ENCODE measurements at regions not wholly inside any gene's neighbourhood (a gene's known extent, or its start where the extent isn't known, plus 50 kb on each side); places are given as distances from the start of the nearest gene placed in this dataset.
A peak's percentile ranks its signal among the peaks of the same experiment; 100 is the strongest.

GRCh38 chr13:33426131-33426530, 140.6 kb upstream of the STARD13 start:
- DNase-seq (ENCODE audit: low read depth, low spot score) = no peak
- no peaks in the 10 kb centered on the region for H3K27me3 ChIP-seq (ENCODE audit: insufficient read depth, insufficient read length)
- H3K4me3 ChIP-seq (ENCODE audit: insufficient read length, low read depth) = no peak overlapping the region
- H3K36me3 ChIP-seq (ENCODE audit: insufficient read depth, insufficient read length, low read length) = no peaks in the 10 kb centered on the region
- no peak overlapping the region for H3K9ac ChIP-seq (ENCODE audit: insufficient read length, low read depth)
- TF ChIP-seq ZNF274 (IDR thresholded peaks at IDR 0.05; ENCODE audit: low read depth, low read length) = no peak
- TF ChIP-seq SUZ12 (IDR thresholded peaks at IDR 0.05; ENCODE audit: extremely low read depth, insufficient read depth, insufficient read length) = no peak
- no peak for TF ChIP-seq YY1 (IDR thresholded peaks at IDR 0.05; ENCODE audit: insufficient read depth, insufficient read length)
- no peaks in the 10 kb centered on the region for H3K9me3 ChIP-seq (ENCODE audit: insufficient read depth, low read length)
- H3K4me1 ChIP-seq (ENCODE audit: insufficient read depth, insufficient read length) = no peaks in the 10 kb centered on the region

- no peaks in the 10 kb centered on the region for H3K27me3 ChIP-seq (ENCODE audit: insufficient read depth, insufficient read length)
- no peak overlapping the region for H3K4me3 ChIP-seq (ENCODE audit: insufficient read length, low read depth)
- no peaks in the 10 kb centered on the region for H3K4me1 ChIP-seq (ENCODE audit: insufficient read depth, insufficient read length)
- no peak for DNase-seq (ENCODE audit: low read depth, low spot score)
- TF ChIP-seq ZNF274 (IDR thresholded peaks at IDR 0.05; ENCODE audit: low read depth, low read length) = no peak
- TF ChIP-seq SUZ12 (IDR thresholded peaks at IDR 0.05; ENCODE audit: extremely low read depth, insufficient read depth, insufficient read length) = no peak
- TF ChIP-seq YY1 (IDR thresholded peaks at IDR 0.05; ENCODE audit: insufficient read depth, insufficient read length) = no peak
- no peak overlapping the region for H3K9ac ChIP-seq (ENCODE audit: insufficient read length, low read depth)
- no peaks in the 10 kb centered on the region for H3K36me3 ChIP-seq (ENCODE audit: insufficient read depth, insufficient read length, low read length)
- H3K9me3 ChIP-seq (ENCODE audit: insufficient read depth, low read length) = no peaks in the 10 kb centered on the region
These were observed 147.8 kb upstream of the STARD13 start for GRCh38 chr13:33433316-33433715.

DNA sequence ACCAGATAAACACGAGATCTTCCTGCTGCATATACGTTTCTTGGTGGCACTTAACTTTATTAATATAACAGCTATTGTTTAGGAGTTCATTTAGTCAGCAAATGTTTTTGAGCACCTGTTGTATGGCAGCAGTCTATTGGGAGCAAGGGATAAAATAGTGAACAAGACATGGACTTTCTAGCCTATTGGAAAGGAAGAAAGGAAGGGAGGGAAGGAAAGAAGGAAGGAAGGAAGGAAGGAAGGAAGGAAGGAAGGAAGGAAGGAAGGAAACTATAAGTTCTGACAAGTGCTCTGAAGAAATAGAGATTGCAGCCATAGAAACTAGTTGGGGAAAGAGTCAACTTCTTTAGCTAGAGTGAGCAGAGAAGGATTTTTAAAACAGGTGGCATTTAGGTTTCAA, 149.1 kb upstream of the STARD13 start:
- no peak for DNase-seq (ENCODE audit: low read depth, low spot score)
- Histone ChIP-seq H3K9ac (ENCODE audit: insufficient read length, low read depth) (no peak overlapping the region), H3K4me1 (ENCODE audit: insufficient read depth, insufficient read length) (no peaks in the 10 kb centered on the region), H3K27me3 (ENCODE audit: insufficient read depth, insufficient read length) (no peaks in the 10 kb centered on the region), H3K9me3 (ENCODE audit: insufficient read depth, low read length) (no peaks in the 10 kb centered on the region), H3K4me3 (ENCODE audit: insufficient read length, low read depth) (no peak overlapping the region), H3K36me3 (ENCODE audit: insufficient read depth, insufficient read length, low read length) (no peaks in the 10 kb centered on the region)
- no peak for TF ChIP-seq YY1 (IDR thresholded peaks at IDR 0.05; ENCODE audit: insufficient read depth, insufficient read length)
- TF ChIP-seq ZNF274 (IDR thresholded peaks at IDR 0.05; ENCODE audit: low read depth, low read length) = no peak
- no peak for TF ChIP-seq SUZ12 (IDR thresholded peaks at IDR 0.05; ENCODE audit: extremely low read depth, insufficient read depth, insufficient read length)

DNA sequence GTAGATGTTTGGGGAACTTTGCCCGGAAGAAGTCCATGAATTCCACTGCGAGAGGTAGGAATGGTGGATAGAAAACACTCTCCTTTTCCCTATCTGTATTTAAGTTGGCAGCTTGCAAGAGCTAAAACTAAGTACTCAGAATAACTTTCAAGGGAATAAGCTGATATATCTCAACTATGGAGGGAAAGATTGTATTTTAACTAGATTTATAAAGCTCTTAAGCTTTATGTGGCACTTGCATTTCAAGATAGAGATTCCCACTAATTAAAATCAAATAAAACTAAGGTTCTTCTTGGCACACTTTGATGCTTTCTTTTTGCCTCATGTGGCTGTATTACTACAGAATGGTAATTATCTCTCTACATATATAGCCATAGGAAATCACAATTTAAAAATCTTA, 149.7 kb upstream of the STARD13 start:
- TF ChIP-seq SUZ12 (IDR thresholded peaks at IDR 0.05; ENCODE audit: extremely low read depth, insufficient read depth, insufficient read length) (no peak), YY1 (IDR thresholded peaks at IDR 0.05; ENCODE audit: insufficient read depth, insufficient read length) (no peak), ZNF274 (IDR thresholded peaks at IDR 0.05; ENCODE audit: low read depth, low read length) (no peak)
- H3K9ac ChIP-seq (ENCODE audit: insufficient read length, low read depth) = no peak overlapping the region
- no peak for DNase-seq (ENCODE audit: low read depth, low spot score)
- H3K36me3 ChIP-seq (ENCODE audit: insufficient read depth, insufficient read length, low read length) = no peaks in the 10 kb centered on the region
- H3K27me3 ChIP-seq (ENCODE audit: insufficient read depth, insufficient read length) = no peaks in the 10 kb centered on the region
- H3K9me3 ChIP-seq (ENCODE audit: insufficient read depth, low read length) = no peaks in the 10 kb centered on the region
- H3K4me3 ChIP-seq (ENCODE audit: insufficient read length, low read depth) = no peak overlapping the region
- no peaks in the 10 kb centered on the region for H3K4me1 ChIP-seq (ENCODE audit: insufficient read depth, insufficient read length)

DNA sequence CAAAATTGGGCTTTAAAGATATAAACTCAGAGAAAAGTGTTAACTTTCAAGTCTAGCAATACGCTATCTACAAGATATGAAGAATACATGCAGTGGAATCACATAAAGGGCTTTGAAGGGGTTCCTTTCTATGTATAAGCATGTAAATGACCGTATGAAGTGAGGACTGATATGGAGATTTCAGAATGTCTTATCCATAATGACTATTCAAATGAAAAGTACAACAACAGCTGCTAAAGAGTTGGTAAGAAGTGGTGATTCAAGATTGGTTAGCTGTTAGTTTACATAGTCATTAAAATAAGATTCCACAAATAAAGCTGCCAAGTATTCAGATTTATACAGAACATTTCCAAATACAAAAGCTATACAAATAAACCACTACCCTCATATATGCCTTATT, 153.4 kb upstream of the STARD13 start:
- no peak overlapping the region for H3K4me3 ChIP-seq (ENCODE audit: insufficient read length, low read depth)
- no peak overlapping the region for H3K9ac ChIP-seq (ENCODE audit: insufficient read length, low read depth)
- TF ChIP-seq SUZ12 (IDR thresholded peaks at IDR 0.05; ENCODE audit: extremely low read depth, insufficient read depth, insufficient read length) (no peak), ZNF274 (IDR thresholded peaks at IDR 0.05; ENCODE audit: low read depth, low read length) (no peak), YY1 (IDR thresholded peaks at IDR 0.05; ENCODE audit: insufficient read depth, insufficient read length) (no peak)
- DNase-seq (ENCODE audit: low read depth, low spot score) = no peak
- no peaks in the 10 kb centered on the region for H3K9me3 ChIP-seq (ENCODE audit: insufficient read depth, low read length)
- no peaks in the 10 kb centered on the region for H3K4me1 ChIP-seq (ENCODE audit: insufficient read depth, insufficient read length)
- no peaks in the 10 kb centered on the region for H3K36me3 ChIP-seq (ENCODE audit: insufficient read depth, insufficient read length, low read length)
- H3K27me3 ChIP-seq (ENCODE audit: insufficient read depth, insufficient read length) = no peaks in the 10 kb centered on the region

DNA sequence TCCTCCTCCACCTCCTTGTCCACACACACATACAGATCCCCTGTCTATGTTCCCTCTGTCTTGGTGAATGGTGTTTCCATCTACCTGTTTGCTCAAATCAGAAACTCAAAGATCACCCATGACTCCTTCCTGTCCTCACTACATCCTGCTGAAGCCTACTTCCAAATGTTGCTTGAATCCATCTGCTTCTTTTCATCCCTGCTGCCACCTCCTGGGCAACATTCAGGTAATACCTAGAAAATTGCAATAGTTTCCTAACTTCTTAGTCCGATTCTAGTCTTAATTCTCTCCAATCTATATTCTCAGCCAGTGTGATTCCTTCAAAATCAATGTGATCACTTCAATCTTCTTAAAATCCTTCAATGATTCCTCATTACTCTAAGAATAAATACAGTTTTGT, 155.5 kb upstream of the STARD13 start:
- H3K36me3 ChIP-seq (ENCODE audit: insufficient read depth, insufficient read length, low read length) = no peaks in the 10 kb centered on the region
- peak; percentile 1 for DNase-seq (ENCODE audit: low read depth, low spot score)
- H3K4me3 ChIP-seq (ENCODE audit: insufficient read length, low read depth) = no peak overlapping the region
- no peaks in the 10 kb centered on the region for H3K9me3 ChIP-seq (ENCODE audit: insufficient read depth, low read length)
- H3K27me3 ChIP-seq (ENCODE audit: insufficient read depth, insufficient read length) = no peaks in the 10 kb centered on the region
- no peak for TF ChIP-seq ZNF274 (IDR thresholded peaks at IDR 0.05; ENCODE audit: low read depth, low read length)
- TF ChIP-seq SUZ12 (IDR thresholded peaks at IDR 0.05; ENCODE audit: extremely low read depth, insufficient read depth, insufficient read length) = no peak
- no peak for TF ChIP-seq YY1 (IDR thresholded peaks at IDR 0.05; ENCODE audit: insufficient read depth, insufficient read length)
- H3K9ac ChIP-seq (ENCODE audit: insufficient read length, low read depth) = no peak overlapping the region
- H3K4me1 ChIP-seq (ENCODE audit: insufficient read depth, insufficient read length) = no peaks in the 10 kb centered on the region

DNA sequence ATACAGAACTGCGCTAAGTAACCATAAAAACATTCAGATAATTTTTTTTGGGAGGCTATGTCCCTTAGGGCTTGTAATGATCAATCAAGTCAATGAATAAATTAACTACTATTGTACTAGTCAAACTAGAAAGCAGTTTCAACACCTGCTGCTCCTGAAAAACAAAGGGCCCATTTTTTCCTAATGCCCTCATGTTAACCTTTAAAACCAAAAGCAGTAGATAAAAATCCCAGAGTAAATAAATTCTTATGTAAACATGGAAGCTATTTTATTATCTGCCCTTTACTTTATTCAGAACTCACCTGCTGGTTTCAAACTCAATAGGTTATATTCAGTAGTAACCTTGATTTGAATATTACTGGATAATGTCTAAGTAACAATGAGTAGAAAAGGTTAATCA, 159.5 kb upstream of the STARD13 start:
- H3K27me3 ChIP-seq (ENCODE audit: insufficient read depth, insufficient read length) = no peaks in the 10 kb centered on the region
- H3K4me1 ChIP-seq (ENCODE audit: insufficient read depth, insufficient read length) = no peaks in the 10 kb centered on the region
- H3K9me3 ChIP-seq (ENCODE audit: insufficient read depth, low read length) = no peaks in the 10 kb centered on the region
- H3K4me3 ChIP-seq (ENCODE audit: insufficient read length, low read depth) = no peak overlapping the region
- H3K36me3 ChIP-seq (ENCODE audit: insufficient read depth, insufficient read length, low read length) = no peaks in the 10 kb centered on the region
- no peak for TF ChIP-seq SUZ12 (IDR thresholded peaks at IDR 0.05; ENCODE audit: extremely low read depth, insufficient read depth, insufficient read length)
- no peak for DNase-seq (ENCODE audit: low read depth, low spot score)
- no peak overlapping the region for H3K9ac ChIP-seq (ENCODE audit: insufficient read length, low read depth)

- H3K27me3 ChIP-seq (ENCODE audit: insufficient read depth, insufficient read length) = no peaks in the 10 kb centered on the region
- DNase-seq (ENCODE audit: low read depth, low spot score) = no peak
- H3K4me1 ChIP-seq (ENCODE audit: insufficient read depth, insufficient read length) = no peaks in the 10 kb centered on the region
- TF ChIP-seq YY1 (IDR thresholded peaks at IDR 0.05; ENCODE audit: insufficient read depth, insufficient read length) (no peak), ZNF274 (IDR thresholded peaks at IDR 0.05; ENCODE audit: low read depth, low read length) (no peak), SUZ12 (IDR thresholded peaks at IDR 0.05; ENCODE audit: extremely low read depth, insufficient read depth, insufficient read length) (no peak)
- no peaks in the 10 kb centered on the region for H3K9me3 ChIP-seq (ENCODE audit: insufficient read depth, low read length)
- H3K9ac ChIP-seq (ENCODE audit: insufficient read length, low read depth) = no peak overlapping the region
- H3K4me3 ChIP-seq (ENCODE audit: insufficient read length, low read depth) = no peak overlapping the region
- H3K36me3 ChIP-seq (ENCODE audit: insufficient read depth, insufficient read length, low read length) = no peaks in the 10 kb centered on the region
These were observed 159.9 kb upstream of the STARD13 start for GRCh38 chr13:33445476-33445875.

Data from NT2/D1 (cell line).